CD8-positive, alpha-beta memory T cell (primary cell): ENCODE measurements at regions not wholly inside any gene's neighbourhood (a gene's known extent, or its start where the extent isn't known, plus 50 kb on each side); places are given as distances from the start of the nearest gene placed in this dataset.
"Not testable (repeated sequence)": the region's sequence is repeated elsewhere in the genome, so short reads cannot be mapped to it uniquely, and the experiment has no call there.

Experiments used
- CTCF ChIA-PET: fragments of 350-600 bp; sonication (Branson Sonifier 250); formaldehyde crosslinking; loops from one replicate; lab custom pipeline; 2021; ENCODE audit warnings: antibody characterized with exemption; lab: Charles Lee
- POLR2A ChIA-PET: fragments of 350-600 bp; sonication (Branson Sonifier 250); formaldehyde crosslinking; loops from one replicate; lab custom pipeline; 2021; ENCODE audit warnings: antibody characterized with exemption; lab: Charles Lee
- DNase-seq, 5 donors: peaks; one replicate each; pipeline versions ENCODE4 v3.0.0 to v3.0.0-alpha.2; 2020 to 2022; ENCODE audit warnings: mixed read lengths in 1 of 5
- H3K27ac ChIP-seq: one replicate; pipeline ENCODE4 v1.7.0; 2013; ENCODE audit warnings: low read depth, mild to moderate bottlenecking, low read length, moderate library complexity
- H3K27me3 ChIP-seq: 2 replicates; pipeline ENCODE4 v1.7.0; 2013; ENCODE audit warnings: low read length, mild to moderate bottlenecking; ENCODE audit not compliant: insufficient read depth, poor library complexity, severe bottlenecking
- H3K36me3 ChIP-seq: 2 replicates; pipeline ENCODE4 v1.7.0; 2013; ENCODE audit warnings: mild to moderate bottlenecking, low read length, moderate library complexity; ENCODE audit not compliant: insufficient read depth
- H3K4me1 ChIP-seq: 2 replicates; pipeline ENCODE4 v1.7.0; 2013; ENCODE audit warnings: mild to moderate bottlenecking, low read length, moderate library complexity; ENCODE audit not compliant: insufficient read depth
- H3K4me3 ChIP-seq: 2 replicates; pipeline ENCODE4 v1.7.0; 2013; ENCODE audit warnings: mild to moderate bottlenecking, low read length
- H3K9me3 ChIP-seq: 2 replicates; pipeline ENCODE4 v1.7.0; 2013; ENCODE audit warnings: mild to moderate bottlenecking, low read length
- H3K27ac Mint-ChIP-seq, 8 donors: one replicate each; pipeline ENCODE4 v1.8.0; 2020 to 2021; ENCODE audit warnings: mixed read lengths in 8 of 8, mild to moderate bottlenecking in 6 of 8, inconsistent platforms in 3 of 8, moderate library complexity in 3 of 8
- H3K27me3 Mint-ChIP-seq, 2 donors: one replicate each; pipeline ENCODE4 v1.8.0; 2020 to 2021; ENCODE audit warnings: mixed read lengths in 2 of 2, mild to moderate bottlenecking in 1 of 2, moderate library complexity in 1 of 2
- H3K36me3 Mint-ChIP-seq, 3 donors: one replicate each; pipeline ENCODE4 v1.8.0; 2020 to 2021; ENCODE audit warnings: mixed read lengths in 3 of 3, inconsistent platforms in 1 of 3, mild to moderate bottlenecking in 1 of 3
- H3K4me1 Mint-ChIP-seq, 3 donors: one replicate each; pipeline ENCODE4 v1.8.0; 2020 to 2021; ENCODE audit warnings: mixed read lengths in 3 of 3, inconsistent platforms in 1 of 3, mild to moderate bottlenecking in 1 of 3
- H3K4me3 Mint-ChIP-seq, 7 donors: one replicate each; pipeline ENCODE4 v1.8.0; 2020 to 2021; ENCODE audit warnings: mixed read lengths in 7 of 7, mild to moderate bottlenecking in 6 of 7, moderate library complexity in 4 of 7, inconsistent platforms in 2 of 7
- H3K9me3 Mint-ChIP-seq, 5 donors: one replicate each; pipeline ENCODE4 v1.8.0; 2020 to 2022; ENCODE audit warnings: mixed read lengths in 5 of 5, mild to moderate bottlenecking in 3 of 5, moderate library complexity in 2 of 5, inconsistent platforms in 1 of 5

- H3K9me3 ChIP-seq, DNase-seq, H3K36me3 Mint-ChIP-seq, H3K27ac ChIP-seq, CTCF ChIA-PET, POLR2A ChIA-PET, H3K27ac Mint-ChIP-seq, H3K4me3 ChIP-seq, H3K36me3 ChIP-seq, H3K4me1 Mint-ChIP-seq, H3K4me3 Mint-ChIP-seq, H3K27me3 ChIP-seq, H3K4me1 ChIP-seq: not testable (repeated sequence)
- Mint-ChIP-seq H3K27me3 (peaks cover 3 to 22% of the 10 kb centered on the region in 2 donors), H3K9me3 (peaks cover 0 to 32% (median 13%) of the 10 kb centered on the region in 5 donors)
Observed at GRCh38 chr6:832804-833203, 139.9 kb upstream of the EXOC2 start.

GRCh38 chr6:830667-831327 is 137.9 kb upstream of the EXOC2 start:
- no peaks in the 10 kb centered on the region for H3K4me1 Mint-ChIP-seq
- peaks cover 0 to 18% (median 2%) of the 10 kb centered on the region in 3 donors for H3K36me3 Mint-ChIP-seq
- CTCF ChIA-PET = no interaction called here
- Histone ChIP-seq H3K27me3 (no peaks in the 10 kb centered on the region), H3K36me3 (no peaks in the 10 kb centered on the region), H3K4me1 (no peaks in the 10 kb centered on the region), H3K4me3 (no peak overlapping the region), H3K27ac (no peak overlapping the region), H3K9me3 (no peaks in the 10 kb centered on the region)
- H3K9me3 Mint-ChIP-seq = peaks cover 0 to 47% (median 24%) of the 10 kb centered on the region in 5 donors
- H3K4me3 Mint-ChIP-seq = no peak overlapping the region
- DNase-seq = no peak
- H3K27ac Mint-ChIP-seq = no peak overlapping the region
- POLR2A ChIA-PET = no interaction called here
- peaks cover 11 to 35% of the 10 kb centered on the region in 2 donors for H3K27me3 Mint-ChIP-seq

GRCh38 chr6:829656-830055 is 136.7 kb upstream of the EXOC2 start:
- no peak overlapping the region for H3K27ac ChIP-seq
- Mint-ChIP-seq H3K4me3 (no peak overlapping the region), H3K9me3 (peaks cover 0 to 52% (median 27%) of the 10 kb centered on the region in 5 donors), H3K36me3 (peaks cover 0 to 20% (median 2%) of the 10 kb centered on the region in 3 donors), H3K27ac (no peak overlapping the region), H3K4me1 (no peaks in the 10 kb centered on the region), H3K27me3 (peaks cover 17 to 43% of the 10 kb centered on the region in 2 donors)
- no peaks in the 10 kb centered on the region for H3K4me1 ChIP-seq
- POLR2A ChIA-PET = no interaction called here
- H3K36me3 ChIP-seq = no peaks in the 10 kb centered on the region
- no peaks in the 10 kb centered on the region for H3K27me3 ChIP-seq
- CTCF ChIA-PET = no interaction called here
- H3K4me3 ChIP-seq = no peak overlapping the region
- no peak for DNase-seq
- H3K9me3 ChIP-seq = no peaks in the 10 kb centered on the region

- H3K27ac ChIP-seq = no peak overlapping the region
- H3K27me3 ChIP-seq = no peaks in the 10 kb centered on the region
- ChIA-PET POLR2A (no interaction called here), CTCF (no interaction called here)
- Mint-ChIP-seq H3K4me1 (no peaks in the 10 kb centered on the region), H3K9me3 (peaks cover 0 to 43% (median 26%) of the 10 kb centered on the region in 5 donors), H3K4me3 (no peak overlapping the region), H3K27me3 (peaks cover 20 to 55% of the 10 kb centered on the region in 2 donors), H3K36me3 (peaks cover 0 to 20% (median 2%) of the 10 kb centered on the region in 3 donors), H3K27ac (no peak overlapping the region)
- H3K36me3 ChIP-seq = no peaks in the 10 kb centered on the region
- DNase-seq = no peak
- no peaks in the 10 kb centered on the region for H3K4me1 ChIP-seq
- no peaks in the 10 kb centered on the region for H3K9me3 ChIP-seq
- no peak overlapping the region for H3K4me3 ChIP-seq
Observed at GRCh38 chr6:827431-827830, 134.5 kb upstream of the EXOC2 start.

GRCh38 chr6:819122-819521 is 126.2 kb upstream of the EXOC2 start:
- Mint-ChIP-seq H3K4me1 (peaks cover 0 to 6% (median 1%) of the 10 kb centered on the region in 3 donors), H3K36me3 (no peaks in the 10 kb centered on the region), H3K9me3 (no peaks in the 10 kb centered on the region), H3K27ac (no peak overlapping the region), H3K27me3 (peaks cover 10 to 59% of the 10 kb centered on the region in 2 donors), H3K4me3 (no peak overlapping the region)
- H3K4me1 ChIP-seq = no peaks in the 10 kb centered on the region
- DNase-seq = no peak
- H3K27me3 ChIP-seq = no peaks in the 10 kb centered on the region
- H3K4me3 ChIP-seq = no peak overlapping the region
- no peaks in the 10 kb centered on the region for H3K36me3 ChIP-seq
- no peak overlapping the region for H3K27ac ChIP-seq
- H3K9me3 ChIP-seq = no peaks in the 10 kb centered on the region
- ChIA-PET CTCF (no interaction called here), POLR2A (no interaction called here)

GRCh38 chr6:818196-818595 is 125.3 kb upstream of the EXOC2 start:
- Histone ChIP-seq H3K4me3 (no peak overlapping the region), H3K27me3 (no peaks in the 10 kb centered on the region), H3K36me3 (no peaks in the 10 kb centered on the region), H3K4me1 (no peaks in the 10 kb centered on the region), H3K9me3 (no peaks in the 10 kb centered on the region), H3K27ac (no peak overlapping the region)
- no peaks in the 10 kb centered on the region for H3K9me3 Mint-ChIP-seq
- CTCF ChIA-PET = no interaction called here
- H3K4me1 Mint-ChIP-seq = peaks cover 0 to 6% (median 1%) of the 10 kb centered on the region in 3 donors
- H3K4me3 Mint-ChIP-seq = no peak overlapping the region
- H3K27me3 Mint-ChIP-seq = peaks cover 7 to 53% of the 10 kb centered on the region in 2 donors
- H3K27ac Mint-ChIP-seq = no peak overlapping the region
- no peaks in the 10 kb centered on the region for H3K36me3 Mint-ChIP-seq
- POLR2A ChIA-PET = no interaction called here
- DNase-seq = no peak

GRCh38 chr6:816510-817084 is 123.7 kb upstream of the EXOC2 start:
- no peaks in the 10 kb centered on the region for H3K4me1 ChIP-seq
- no peak overlapping the region for H3K4me3 ChIP-seq
- CTCF ChIA-PET = no interaction called here
- H3K9me3 Mint-ChIP-seq = no peaks in the 10 kb centered on the region
- no peaks in the 10 kb centered on the region for H3K36me3 ChIP-seq
- peaks cover 6 to 41% of the 10 kb centered on the region in 2 donors for H3K27me3 Mint-ChIP-seq
- no peaks in the 10 kb centered on the region for H3K9me3 ChIP-seq
- no peak overlapping the region for H3K27ac ChIP-seq
- no peak for DNase-seq
- no peaks in the 10 kb centered on the region for H3K27me3 ChIP-seq
- no peaks in the 10 kb centered on the region for H3K36me3 Mint-ChIP-seq
- peaks cover 0 to 6% (median 1%) of the 10 kb centered on the region in 3 donors for H3K4me1 Mint-ChIP-seq
- POLR2A ChIA-PET = no interaction called here
- H3K27ac Mint-ChIP-seq = peak overlapping the region in 1 of 8 donors; percentile 17
- H3K4me3 Mint-ChIP-seq = no peak overlapping the region

GRCh38 chr6:815348-815738 is 122.4 kb upstream of the EXOC2 start:
- Mint-ChIP-seq H3K27me3 (peaks cover 4 to 36% of the 10 kb centered on the region in 2 donors), H3K4me1 (peaks cover 0 to 6% (median 1%) of the 10 kb centered on the region in 3 donors), H3K36me3 (no peaks in the 10 kb centered on the region), H3K9me3 (no peaks in the 10 kb centered on the region), H3K27ac (no peak overlapping the region), H3K4me3 (no peak overlapping the region)
- Histone ChIP-seq H3K9me3 (no peaks in the 10 kb centered on the region), H3K4me1 (no peaks in the 10 kb centered on the region), H3K27ac (no peak overlapping the region), H3K4me3 (no peak overlapping the region), H3K27me3 (no peaks in the 10 kb centered on the region), H3K36me3 (no peaks in the 10 kb centered on the region)
- CTCF ChIA-PET = no interaction called here
- POLR2A ChIA-PET = no interaction called here
- DNase-seq = no peak
